ENCODE measurements at regions not wholly inside any gene's neighbourhood (a gene's known extent, or its start where the extent isn't known, plus 50 kb on each side); places are given as distances from the start of the nearest gene placed in this dataset.

- in situ Hi-C loops (cut with MboI; ENCODE audit: low pct_unique_long_range_greater_than_20kb, low sequenced_read_pairs, unreplicated experiment) = no loop called here
- no peak for DNase-seq (ENCODE audit: low spot score)
- no peak for TF ChIP-seq CTCF (IDR thresholded peaks at IDR 0.05; ENCODE audit: extremely low read depth, insufficient read depth, missing control alignments)
Measured at GRCh38 chr3:191695131-191695814, 234.3 kb downstream of the PYDC2 start.

GRCh38 chr3:191695815-191696153, 234.8 kb downstream of the PYDC2 start:
- in situ Hi-C loops (cut with MboI; ENCODE audit: low pct_unique_long_range_greater_than_20kb, low sequenced_read_pairs, unreplicated experiment) = no loop called here
- TF ChIP-seq CTCF (IDR thresholded peaks at IDR 0.05; ENCODE audit: extremely low read depth, insufficient read depth, missing control alignments) = no peak
- DNase-seq (ENCODE audit: low spot score) = no peak

- DNase-seq (ENCODE audit: low spot score) = no peak
- no peak for TF ChIP-seq CTCF (IDR thresholded peaks at IDR 0.05; ENCODE audit: extremely low read depth, insufficient read depth, missing control alignments)
- in situ Hi-C loops (cut with MboI; ENCODE audit: low pct_unique_long_range_greater_than_20kb, low sequenced_read_pairs, unreplicated experiment) = no loop called here
Measured at GRCh38 chr3:191696348-191696747, 235.4 kb downstream of the PYDC2 start.

GRCh38 chr3:191699546-191699945, 238.6 kb downstream of the PYDC2 start:
- no peak for TF ChIP-seq CTCF (IDR thresholded peaks at IDR 0.05; ENCODE audit: extremely low read depth, insufficient read depth, missing control alignments)
- in situ Hi-C loops (cut with MboI; ENCODE audit: low pct_unique_long_range_greater_than_20kb, low sequenced_read_pairs, unreplicated experiment) = no loop called here

GRCh38 chr3:191702121-191702520, 241.2 kb downstream of the PYDC2 start:
- no peak for TF ChIP-seq CTCF (IDR thresholded peaks at IDR 0.05; ENCODE audit: extremely low read depth, insufficient read depth, missing control alignments)
- in situ Hi-C loops (cut with MboI; ENCODE audit: low pct_unique_long_range_greater_than_20kb, low sequenced_read_pairs, unreplicated experiment) = no loop called here
- no peak for DNase-seq (ENCODE audit: low spot score)

More at GRCh38 chr3:191699546-191699945, 238.6 kb downstream of the PYDC2 start:
- no peak for DNase-seq (ENCODE audit: low spot score)

GRCh38 chr3:191707817-191708216, 246.9 kb downstream of the PYDC2 start:
- DNase-seq (ENCODE audit: low spot score) = no peak
- in situ Hi-C loops (cut with MboI; ENCODE audit: low pct_unique_long_range_greater_than_20kb, low sequenced_read_pairs, unreplicated experiment) = no loop called here
- no peak for TF ChIP-seq CTCF (IDR thresholded peaks at IDR 0.05; ENCODE audit: extremely low read depth, insufficient read depth, missing control alignments)
